HEK293 (cell line): ENCODE measurements at regions not wholly inside any gene's neighbourhood (a gene's known extent, or its start where the extent isn't known, plus 50 kb on each side); places are given as distances from the start of the nearest gene placed in this dataset.

Experiments
- CTCF ChIA-PET: fragments of 350-600 bp; formaldehyde crosslinking; extraction: SDS; loops from one replicate; lab custom pipeline; 2021; ENCODE audit warnings: antibody characterized with exemption; lab: Yijun Ruan, JAX
- POLR2A ChIA-PET: fragments of 300-600 bp; formaldehyde crosslinking; extraction: SDS; loops from one replicate; lab custom pipeline; 2020; ENCODE audit warnings: antibody characterized with exemption, inconsistent platforms; lab: Yijun Ruan, JAX
- H3K27ac ChIP-seq: fragments of 200-500 bp; sonication (Bioruptor generic); 2 replicates; pipeline ENCODE4 v1.5.1; 2014; ENCODE audit warnings: low read depth, low read length, control low read depth, inconsistent platforms; ENCODE audit errors: extremely low read depth
- H3K36me3 ChIP-seq, 2 experiments: fragments of 200-500 bp in 1 of 2; sonication (Bioruptor generic) in 1 of 2; 1 replicate in 1 of 2; 2 replicates in 1 of 2; pipeline ENCODE4 v1.5.1; 2014 to 2017; ENCODE audit warnings: inconsistent platforms in 2 of 2, low read length in 2 of 2; ENCODE audit not compliant: control insufficient read depth in 2 of 2, insufficient read depth in 1 of 2
- H3K4me1 ChIP-seq: fragments of 200-500 bp; sonication (Bioruptor generic); 2 replicates; pipeline ENCODE4 v1.5.1; 2014; ENCODE audit warnings: mild to moderate bottlenecking, low read length, inconsistent platforms; ENCODE audit not compliant: control insufficient read depth, insufficient read depth
- H3K4me3 ChIP-seq: 2 replicates; pipeline ENCODE4 v1.5.1; 2011; ENCODE audit warnings: low read depth, mild to moderate bottlenecking, control low read depth, low read length, moderate library complexity
- H3K9me3 ChIP-seq: fragments of 200-500 bp; sonication (Bioruptor generic); 2 replicates; pipeline ENCODE4 v1.5.1; 2014; ENCODE audit warnings: low read depth, low read length, inconsistent platforms; ENCODE audit not compliant: control insufficient read depth, insufficient read depth
- BCL6B ChIP-seq: fragments of 450-650 bp; formaldehyde crosslinking; IDR thresholded peaks from 2 replicates; pipeline ENCODE4 v1.5.1; 2017; ENCODE audit warnings: missing biosample characterization, missing genetic modification characterization
- FEZF1 ChIP-seq: fragments of 450-650 bp; formaldehyde crosslinking; IDR thresholded peaks from 2 replicates; pipeline ENCODE4 v1.5.1; 2016; ENCODE audit warnings: missing biosample characterization, missing genetic modification characterization
- KLF8 ChIP-seq: fragments of 450-650 bp; formaldehyde crosslinking; IDR thresholded peaks from 2 replicates; pipeline ENCODE4 v1.5.1; 2016; ENCODE audit warnings: missing biosample characterization, missing genetic modification characterization
- MZF1 ChIP-seq: fragments of 450-650 bp; formaldehyde crosslinking; IDR thresholded peaks from 2 replicates; pipeline ENCODE4 v1.5.1; 2017; ENCODE audit warnings: missing biosample characterization, missing genetic modification characterization, borderline replicate concordance
- OVOL3 ChIP-seq: fragments of 450-650 bp; formaldehyde crosslinking; IDR thresholded peaks from 2 replicates; pipeline ENCODE4 v1.5.1; 2016; ENCODE audit warnings: missing biosample characterization, missing genetic modification characterization
- WT1 ChIP-seq: fragments of 450-650 bp; formaldehyde crosslinking; IDR thresholded peaks from 2 replicates; pipeline ENCODE4 v1.5.1; 2016; ENCODE audit warnings: missing biosample characterization, missing genetic modification characterization
- ZBTB6 ChIP-seq: fragments of 450-650 bp; formaldehyde crosslinking; IDR thresholded peaks from 2 replicates; pipeline ENCODE4 v1.5.1; 2017; ENCODE audit warnings: missing biosample characterization, missing genetic modification characterization
- ZFP3 ChIP-seq: fragments of 450-650 bp; formaldehyde crosslinking; IDR thresholded peaks from 2 replicates; pipeline ENCODE4 v1.5.1; 2016; ENCODE audit warnings: low read depth, missing biosample characterization, missing genetic modification characterization
- ZFP41 ChIP-seq: fragments of 450-650 bp; formaldehyde crosslinking; IDR thresholded peaks from 2 replicates; pipeline ENCODE4 v1.5.1; 2016; ENCODE audit warnings: missing biosample characterization, missing genetic modification characterization, borderline replicate concordance
- ZNF114 ChIP-seq: fragments of 450-650 bp; formaldehyde crosslinking; IDR thresholded peaks from 2 replicates; pipeline ENCODE4 v1.5.0; 2017; ENCODE audit warnings: missing biosample characterization, missing genetic modification characterization
- ZNF133 ChIP-seq: fragments of 450-650 bp; formaldehyde crosslinking; IDR thresholded peaks from 2 replicates; pipeline ENCODE4 v1.5.1; 2016; ENCODE audit warnings: missing biosample characterization, missing genetic modification characterization
- ZNF148 ChIP-seq: fragments of 450-650 bp; formaldehyde crosslinking; IDR thresholded peaks from 2 replicates; pipeline ENCODE4 v1.5.0; 2017; ENCODE audit warnings: missing biosample characterization, missing genetic modification characterization, borderline replicate concordance
- ZNF157 ChIP-seq: fragments of 450-650 bp; formaldehyde crosslinking; IDR thresholded peaks from 2 replicates; pipeline ENCODE4 v1.5.1; 2016; ENCODE audit warnings: missing biosample characterization, missing genetic modification characterization
- ZNF2 ChIP-seq: fragments of 450-650 bp; formaldehyde crosslinking; IDR thresholded peaks from 2 replicates; pipeline ENCODE4 v1.5.1; 2016; ENCODE audit warnings: missing biosample characterization, missing genetic modification characterization
- ZNF211 ChIP-seq: fragments of 450-650 bp; formaldehyde crosslinking; IDR thresholded peaks from 2 replicates; pipeline ENCODE4 v1.5.1; 2016; ENCODE audit warnings: low read depth, missing biosample characterization, missing genetic modification characterization
- ZNF548 ChIP-seq: fragments of 450-650 bp; formaldehyde crosslinking; IDR thresholded peaks from 2 replicates; pipeline ENCODE4 v1.5.1; 2016; ENCODE audit warnings: missing biosample characterization, missing genetic modification characterization
- ZNF580 ChIP-seq: fragments of 450-650 bp; formaldehyde crosslinking; IDR thresholded peaks from 2 replicates; pipeline ENCODE4 v1.5.1; 2016; ENCODE audit warnings: missing biosample characterization, missing genetic modification characterization
- ZNF707 ChIP-seq: fragments of 450-650 bp; formaldehyde crosslinking; IDR thresholded peaks from 2 replicates; pipeline ENCODE4 v1.5.1; 2016; ENCODE audit warnings: missing biosample characterization, missing genetic modification characterization
- TF ChIP-seq, protein P1 (sequence below): fragments of 450-650 bp; formaldehyde crosslinking; IDR thresholded peaks from 2 replicates; pipeline ENCODE4; 2016; ENCODE audit warnings: missing biosample characterization, missing genetic modification characterization
- TF ChIP-seq, protein P2 (sequence below): fragments of 450-650 bp; formaldehyde crosslinking; IDR thresholded peaks from 2 replicates; pipeline ENCODE4 v1.5.1; 2016; ENCODE audit warnings: missing biosample characterization, missing genetic modification characterization, low read depth

- H3K4me3 ChIP-seq: no peak overlapping the region
- TF ChIP-seq ZNF114 (tag by site-specific recombination) (no peak), OVOL3 (no peak), ZFP41 (tag by site-specific recombination) (no peak), ZNF133 (tag by site-specific recombination) (no peak), ZNF548 (tag by site-specific recombination) (no peak), ZFP3 (no peak), ZBTB6 (tag by site-specific recombination) (no peak), ZNF580 (no peak), ZNF157 (no peak), MZF1 (tag by site-specific recombination) (no peak), WT1 (tag by site-specific recombination) (no peak), BCL6B (tag by site-specific recombination) (no peak), ZNF211 (tag by site-specific recombination) (no peak), ZNF707 (tag by site-specific recombination) (no peak), FEZF1 (tag by site-specific recombination) (no peak), ZNF148 (tag by site-specific recombination) (no peak), ZNF2 (no peak), KLF8 (tag by site-specific recombination) (no peak)
- TF ChIP-seq, protein P1, sequence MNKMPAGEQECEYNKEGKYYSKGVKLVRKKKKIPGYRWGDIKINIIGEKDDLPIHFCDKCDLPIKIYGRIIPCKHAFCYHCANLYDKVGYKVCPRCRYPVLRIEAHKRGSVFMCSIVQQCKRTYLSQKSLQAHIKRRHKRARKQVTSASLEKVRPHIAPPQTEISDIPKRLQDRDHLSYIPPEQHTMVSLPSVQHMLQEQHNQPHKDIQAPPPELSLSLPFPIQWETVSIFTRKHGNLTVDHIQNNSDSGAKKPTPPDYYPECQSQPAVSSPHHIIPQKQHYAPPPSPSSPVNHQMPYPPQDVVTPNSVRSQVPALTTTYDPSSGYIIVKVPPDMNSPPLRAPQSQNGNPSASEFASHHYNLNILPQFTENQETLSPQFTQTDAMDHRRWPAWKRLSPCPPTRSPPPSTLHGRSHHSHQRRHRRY (tag by site-specific recombination): no peak
- TF ChIP-seq, protein P2, sequence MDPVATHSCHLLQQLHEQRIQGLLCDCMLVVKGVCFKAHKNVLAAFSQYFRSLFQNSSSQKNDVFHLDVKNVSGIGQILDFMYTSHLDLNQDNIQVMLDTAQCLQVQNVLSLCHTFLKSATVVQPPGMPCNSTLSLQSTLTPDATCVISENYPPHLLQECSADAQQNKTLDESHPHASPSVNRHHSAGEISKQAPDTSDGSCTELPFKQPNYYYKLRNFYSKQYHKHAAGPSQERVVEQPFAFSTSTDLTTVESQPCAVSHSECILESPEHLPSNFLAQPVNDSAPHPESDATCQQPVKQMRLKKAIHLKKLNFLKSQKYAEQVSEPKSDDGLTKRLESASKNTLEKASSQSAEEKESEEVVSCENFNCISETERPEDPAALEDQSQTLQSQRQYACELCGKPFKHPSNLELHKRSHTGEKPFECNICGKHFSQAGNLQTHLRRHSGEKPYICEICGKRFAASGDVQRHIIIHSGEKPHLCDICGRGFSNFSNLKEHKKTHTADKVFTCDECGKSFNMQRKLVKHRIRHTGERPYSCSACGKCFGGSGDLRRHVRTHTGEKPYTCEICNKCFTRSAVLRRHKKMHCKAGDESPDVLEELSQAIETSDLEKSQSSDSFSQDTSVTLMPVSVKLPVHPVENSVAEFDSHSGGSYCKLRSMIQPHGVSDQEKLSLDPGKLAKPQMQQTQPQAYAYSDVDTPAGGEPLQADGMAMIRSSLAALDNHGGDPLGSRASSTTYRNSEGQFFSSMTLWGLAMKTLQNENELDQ (tag by site-specific recombination): no peak
- H3K4me1 ChIP-seq: no peaks in the 10 kb centered on the region
- H3K36me3 ChIP-seq: no peaks in the 10 kb centered on the region
- H3K9me3 ChIP-seq: no peaks in the 10 kb centered on the region
- POLR2A ChIA-PET: no interaction called here
- CTCF ChIA-PET: no interaction called here
- no peak overlapping the region for H3K27ac ChIP-seq
These were observed 164.2 kb upstream of the POU3F2 start for GRCh38 chr6:98670045-98670746.
